ENCODE measurements at regions not wholly inside any gene's neighbourhood (a gene's known extent, or its start where the extent isn't known, plus 50 kb on each side); places are given as distances from the start of the nearest gene placed in this dataset.

DNA sequence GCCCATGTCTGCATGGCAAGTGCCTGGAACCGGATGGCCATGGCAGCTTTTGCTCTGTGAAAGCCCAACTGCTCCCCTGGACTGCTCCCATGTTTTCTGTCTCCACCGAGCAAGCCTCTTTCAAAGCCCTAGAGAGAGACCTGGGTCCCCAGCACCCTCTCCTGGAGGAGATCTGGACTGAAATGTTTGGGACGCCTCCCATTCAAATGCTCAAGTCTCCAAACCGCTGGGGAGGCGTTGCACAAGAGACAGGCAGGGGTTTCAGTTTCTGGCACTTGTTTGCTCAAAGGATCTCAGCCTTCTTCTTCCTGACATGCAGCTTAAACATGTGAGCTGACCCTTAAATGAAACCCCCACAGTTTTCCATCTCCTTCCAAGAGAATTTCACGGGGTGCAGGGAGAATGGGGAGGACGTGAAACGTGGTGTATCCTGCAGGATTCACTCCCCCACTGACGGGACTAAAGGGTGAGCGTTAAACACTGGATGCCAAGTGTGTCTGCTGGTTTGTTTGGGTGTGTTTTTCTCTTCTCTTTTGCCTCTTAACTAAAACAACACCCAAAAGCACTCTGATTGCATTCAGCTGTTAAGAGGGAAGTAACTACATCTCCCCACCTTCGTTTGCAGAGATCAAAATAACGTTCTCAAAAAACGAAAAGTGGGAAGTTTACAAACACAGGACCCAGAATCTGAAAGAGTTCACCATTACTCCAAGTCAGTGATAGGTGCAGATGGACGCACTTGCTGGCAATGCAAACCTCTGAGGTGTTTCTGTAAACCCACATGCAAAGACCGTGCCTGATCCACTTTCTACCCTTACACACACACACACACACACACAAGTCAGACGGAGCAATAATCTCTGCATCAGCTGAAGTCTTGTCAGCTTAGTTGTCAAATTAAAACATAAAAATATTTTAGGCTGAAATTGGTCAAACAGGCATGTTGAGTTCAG is 256.9 kb downstream of the C16orf95 start:
- no peak for DNase-seq

DNA sequence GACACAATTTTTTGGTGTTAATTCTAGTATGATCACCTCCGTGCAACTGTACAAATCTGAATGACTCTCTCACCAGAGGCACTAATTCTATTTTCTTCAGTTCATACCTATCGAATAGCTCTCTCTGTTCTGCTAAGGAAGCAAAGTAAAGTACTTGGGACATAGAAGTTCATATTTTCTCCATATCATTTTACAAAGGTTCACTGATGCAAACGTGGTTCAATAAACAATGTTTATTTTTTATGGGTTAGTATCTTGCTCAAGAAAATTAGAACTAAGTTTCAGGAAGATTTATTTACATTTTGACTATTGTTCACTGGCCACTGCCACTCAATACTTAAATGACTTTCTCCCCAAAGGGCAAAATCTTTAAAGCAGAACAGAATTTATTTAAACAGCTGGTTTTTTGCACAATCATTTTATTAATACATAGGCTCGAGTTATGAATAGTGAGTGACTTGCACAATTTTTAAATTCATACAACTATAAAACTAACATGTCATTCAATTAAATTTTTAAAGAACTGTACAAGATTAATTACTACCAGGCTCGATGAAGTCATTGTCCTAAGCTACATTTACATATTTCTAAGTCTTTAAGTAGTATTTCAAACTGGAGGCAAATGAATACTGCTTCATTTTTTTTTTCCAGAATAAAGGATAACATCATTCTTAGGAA is 255.8 kb downstream of the C16orf95 start:
- no peak for DNase-seq

DNA sequence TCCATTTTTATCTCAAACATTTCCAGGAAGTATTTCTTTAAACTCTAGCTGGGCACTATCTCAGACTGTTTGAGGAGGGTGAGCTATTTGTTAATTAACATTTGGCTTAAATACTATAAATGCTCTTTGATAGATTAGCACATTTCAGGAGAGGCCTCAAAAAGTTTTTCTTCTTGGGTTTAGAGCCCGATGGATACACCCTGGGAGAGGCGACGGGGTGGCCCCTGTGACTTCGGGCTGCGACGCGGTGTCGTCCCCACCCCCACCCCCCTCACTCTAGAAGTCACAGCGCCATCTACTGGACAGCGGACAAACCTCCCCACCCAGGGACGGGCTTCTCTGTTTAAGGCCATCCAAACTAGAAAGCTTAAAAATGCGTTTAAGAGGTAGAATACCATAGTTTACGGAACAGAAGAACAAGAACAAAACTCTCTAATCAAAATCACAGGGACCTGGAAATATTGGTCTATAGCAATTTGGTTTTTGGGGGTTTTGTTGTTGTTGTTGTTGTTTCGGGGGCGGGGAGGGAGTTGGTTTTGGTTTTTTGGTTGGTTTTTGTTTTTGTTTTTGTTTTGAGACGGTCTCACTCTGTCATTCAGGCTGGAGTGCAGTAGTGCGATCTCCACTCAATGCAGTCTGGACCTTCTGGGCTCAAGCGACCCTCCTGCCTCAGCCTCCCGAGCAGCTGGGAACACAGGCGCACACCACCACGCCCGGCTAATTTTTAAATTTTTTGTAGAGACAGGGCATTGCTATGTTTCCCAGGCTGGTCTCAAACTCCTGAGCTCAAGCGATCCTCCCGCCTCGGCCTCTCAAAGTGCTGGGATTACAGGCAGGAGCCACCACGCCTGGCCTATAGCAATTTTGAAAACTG is 254.4 kb downstream of the C16orf95 start:
- no peak for DNase-seq

DNA sequence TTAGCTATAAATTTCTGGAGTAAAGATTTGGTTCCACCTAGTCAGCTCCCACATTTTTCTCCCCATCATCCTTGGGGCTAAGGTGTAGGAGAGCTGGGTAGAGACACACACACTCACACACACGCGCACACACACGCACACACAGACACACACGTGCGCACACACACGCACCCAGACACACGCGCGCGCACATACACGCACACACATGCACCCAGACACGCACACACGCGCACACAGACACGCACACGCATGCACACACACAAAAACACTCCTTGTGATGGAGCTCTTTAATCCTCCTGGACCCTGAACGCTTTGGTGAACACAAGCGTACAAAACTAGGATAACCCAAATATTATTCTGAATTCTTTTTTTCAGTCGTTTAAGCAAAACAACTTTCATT is 253.6 kb downstream of the C16orf95 start:
- no peak for DNase-seq

DNA sequence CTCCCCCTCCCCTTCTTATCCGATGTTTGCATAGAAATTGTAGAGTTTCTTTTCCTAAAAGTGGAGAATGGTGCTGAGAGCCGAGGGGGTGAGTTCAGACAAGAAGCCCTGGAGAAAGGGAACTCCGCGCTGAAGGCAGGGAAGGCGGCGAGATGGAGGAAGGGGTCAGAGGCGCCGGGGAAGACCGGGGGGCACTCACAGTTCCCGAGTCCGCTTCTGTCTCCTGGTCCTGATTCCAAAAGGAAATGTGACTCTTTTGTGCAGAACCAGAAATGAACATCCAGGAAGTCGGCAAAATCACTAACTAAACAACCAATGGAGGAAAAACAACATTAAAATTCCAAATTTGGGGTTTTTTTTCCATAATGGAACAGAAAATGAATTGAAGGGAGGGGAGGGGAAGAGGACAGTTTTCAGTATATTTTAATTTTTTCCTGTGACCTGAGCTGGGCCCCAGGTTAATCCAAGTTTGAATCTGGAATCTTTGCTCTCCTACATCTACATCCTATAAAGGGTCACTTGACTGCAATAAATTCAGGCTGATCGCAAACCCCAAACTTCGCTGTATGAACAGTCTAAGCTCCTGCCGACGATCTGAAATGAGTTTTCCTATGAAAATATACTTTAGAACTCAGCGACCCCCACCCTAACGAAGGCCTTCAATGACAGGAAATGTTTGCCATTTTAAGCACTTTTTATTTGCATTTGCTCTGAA is 252.3 kb downstream of the C16orf95 start:
- no peak for DNase-seq

DNA sequence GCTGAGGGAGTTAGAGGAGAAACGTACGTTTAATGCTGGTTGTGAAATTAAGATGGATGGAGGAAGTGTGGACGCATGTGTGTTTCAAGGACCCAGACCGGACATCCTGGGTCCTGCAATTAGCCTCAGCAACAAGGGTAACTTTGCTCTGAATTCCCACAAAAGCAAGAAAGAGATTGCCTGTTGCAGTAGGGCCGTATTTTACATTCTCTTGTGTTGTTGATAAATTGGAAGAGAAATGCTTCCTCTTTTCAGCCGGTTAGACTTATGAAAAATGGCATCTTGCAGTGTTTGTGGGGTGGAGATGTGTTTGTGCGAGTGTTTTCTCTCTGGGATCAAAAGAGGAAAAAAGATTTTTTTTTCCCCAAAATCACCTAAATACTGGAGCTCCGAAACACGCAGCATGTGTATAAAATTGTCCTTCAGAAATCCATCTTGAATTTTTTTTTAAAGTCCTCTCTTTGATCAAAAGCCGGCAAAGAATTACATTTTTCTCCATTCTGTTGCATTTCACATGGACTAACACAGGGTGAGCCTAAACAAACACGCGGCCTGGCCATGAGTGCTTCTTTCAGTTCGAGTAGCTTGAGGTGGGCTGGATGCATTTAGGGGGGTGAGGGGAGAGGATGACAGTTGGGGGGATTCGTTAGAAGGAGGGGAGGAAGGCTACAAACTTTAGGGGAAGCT is 251.6 kb downstream of the C16orf95 start:
- DNase-seq = no peak

DNA sequence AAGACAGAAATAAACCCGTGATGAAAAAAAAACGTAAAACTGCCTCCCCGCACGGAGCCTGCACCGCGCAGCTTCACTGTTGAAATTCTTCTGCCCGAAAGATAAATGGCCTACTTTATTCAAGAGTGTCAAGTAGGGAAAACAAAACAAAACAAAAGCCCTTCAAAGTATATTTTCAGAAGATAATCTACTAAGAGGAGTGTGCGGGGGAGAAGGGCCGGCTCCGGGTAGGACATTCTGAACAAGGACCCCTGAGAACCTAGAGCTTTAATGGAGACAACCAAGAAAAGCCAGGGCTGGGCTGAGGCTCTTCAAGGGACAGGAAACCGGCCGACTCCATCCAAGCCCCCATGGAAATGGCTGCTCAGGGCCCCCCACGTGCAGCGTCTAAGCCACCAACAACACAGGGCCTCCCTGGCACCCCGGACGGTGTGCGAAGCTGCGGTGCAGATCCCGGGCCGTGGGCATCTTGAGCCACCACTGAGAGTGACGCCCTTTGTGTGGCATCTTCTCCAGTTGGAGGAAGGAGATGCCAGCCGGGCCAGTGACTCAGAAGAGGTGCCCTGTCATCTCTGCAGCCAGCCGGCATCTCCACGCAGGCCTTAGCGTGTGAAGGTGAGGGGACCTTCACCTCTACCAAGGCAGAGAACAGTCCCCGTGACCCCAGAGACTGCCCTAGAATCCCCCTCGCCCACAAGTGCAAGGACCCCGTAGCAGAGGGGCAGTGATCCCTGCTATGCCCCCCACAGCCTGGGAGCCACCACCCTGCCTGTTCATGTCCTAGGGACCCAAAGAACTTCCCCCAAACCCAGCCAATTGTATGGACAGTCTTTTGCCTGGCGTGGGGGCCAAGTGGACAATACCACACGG is 250.8 kb downstream of the C16orf95 start:
- no peak for DNase-seq

DNA sequence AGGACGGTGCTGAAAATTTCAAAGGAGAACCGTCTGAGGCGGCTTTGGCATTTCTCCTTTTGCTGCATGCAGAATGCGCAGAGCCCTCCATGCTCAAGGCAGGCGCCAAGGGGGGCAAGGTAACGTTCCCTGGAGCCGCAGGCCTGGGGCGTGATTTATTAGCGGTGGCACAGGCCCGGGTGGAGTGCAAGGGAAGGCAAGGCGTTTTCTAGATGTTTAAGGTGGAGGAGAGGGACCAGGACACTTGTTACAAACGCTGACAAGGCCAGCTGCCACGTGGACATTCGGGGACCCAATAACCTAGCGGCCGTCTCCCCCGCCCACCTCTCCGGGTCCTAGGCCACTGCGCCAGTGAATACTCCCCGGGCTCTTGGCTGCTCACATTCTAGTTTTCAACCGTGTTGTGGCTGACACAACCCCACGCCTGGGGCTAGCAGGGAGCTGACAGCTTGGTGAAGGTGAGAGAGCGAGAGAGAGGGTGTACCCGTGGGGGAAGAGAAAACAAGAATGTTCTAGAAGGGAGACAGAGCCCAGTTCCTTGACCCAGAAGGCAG is 250.1 kb downstream of the C16orf95 start:
- DNase-seq = no peak

DNA sequence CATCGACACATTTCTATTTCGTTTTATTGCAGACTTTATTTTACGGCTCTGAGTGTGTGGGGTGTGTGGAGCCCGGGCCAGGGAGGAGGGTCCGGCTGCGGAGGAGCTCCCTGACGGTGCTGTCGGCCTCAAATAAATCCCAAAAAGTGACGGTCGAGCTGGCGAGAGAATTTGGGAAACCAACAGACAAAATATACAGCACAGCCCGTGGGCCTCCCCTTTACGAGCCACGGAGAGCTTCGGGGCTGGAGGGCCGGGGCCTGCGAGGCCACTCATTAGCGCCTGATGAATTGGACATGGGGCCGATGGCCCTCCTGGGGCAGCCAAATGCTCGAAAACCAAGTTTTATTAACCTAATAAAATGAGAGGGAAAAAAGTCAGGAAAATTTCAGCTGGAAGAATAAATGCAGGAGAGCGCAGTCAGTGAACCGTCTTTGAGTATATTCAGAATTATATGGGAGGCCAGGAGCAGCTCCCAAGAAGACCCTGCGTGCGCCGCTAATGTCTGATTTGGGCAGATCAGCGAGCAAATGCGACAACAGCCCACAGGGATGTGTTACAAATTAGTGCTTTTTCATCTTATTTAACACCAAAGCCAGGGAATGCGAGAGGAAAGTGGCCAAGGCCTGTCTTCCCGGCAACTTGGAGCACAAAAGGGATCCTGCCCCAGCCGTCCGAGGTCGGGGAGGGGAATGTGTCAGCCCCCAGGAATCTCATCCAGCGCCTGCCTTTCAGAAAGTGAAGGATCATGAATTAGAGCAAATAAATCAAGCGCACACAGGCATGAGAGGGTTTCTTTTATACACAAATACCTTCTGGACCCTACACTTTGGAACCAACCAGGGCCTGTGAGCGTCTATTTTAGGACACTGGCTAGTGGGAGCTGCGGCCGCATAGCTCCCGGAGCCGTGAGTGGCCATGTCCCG is 249.1 kb downstream of the C16orf95 start:
- DNase-seq = no peak

DNA sequence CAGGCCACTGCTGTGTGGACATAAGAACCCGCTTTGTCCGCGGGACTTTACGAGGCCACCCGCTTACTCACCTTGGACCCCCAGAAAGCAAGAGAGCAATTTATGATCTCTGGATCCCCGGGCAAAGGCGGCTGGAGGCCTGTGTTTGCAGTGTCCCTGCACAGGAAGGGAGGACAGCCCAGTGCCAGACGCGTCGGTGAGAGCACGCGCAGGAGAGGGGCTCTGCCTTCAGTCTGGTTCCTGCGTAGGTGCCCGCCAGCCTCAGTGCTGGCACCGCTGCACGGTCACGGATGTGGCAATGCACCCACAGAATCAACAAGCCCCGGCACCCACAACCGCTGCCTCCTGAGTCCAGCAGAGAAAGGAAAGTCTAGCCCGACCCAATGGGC is 248.4 kb downstream of the C16orf95 start:
- no peak for DNase-seq

DNA sequence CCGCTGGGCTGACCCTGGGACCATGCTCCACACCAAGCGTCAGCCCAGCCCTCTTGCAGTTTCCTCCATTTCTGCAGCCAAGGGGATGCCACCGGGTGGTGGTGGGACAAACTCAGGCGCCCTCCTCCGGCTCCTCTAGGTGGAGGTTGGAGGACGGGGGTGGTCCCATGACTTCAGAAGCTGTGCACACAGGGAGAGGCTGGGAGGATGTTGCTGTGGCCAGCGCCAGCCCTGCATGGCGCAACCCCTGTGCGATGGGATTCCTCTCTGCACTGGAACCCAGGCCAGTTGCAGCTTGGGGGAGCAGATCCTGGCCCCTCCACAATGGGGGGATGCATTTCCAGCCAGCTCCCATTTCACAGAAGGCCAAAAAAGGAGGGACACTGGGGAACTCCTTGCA is 246.5 kb downstream of the C16orf95 start:
- DNase-seq = no peak

DNA sequence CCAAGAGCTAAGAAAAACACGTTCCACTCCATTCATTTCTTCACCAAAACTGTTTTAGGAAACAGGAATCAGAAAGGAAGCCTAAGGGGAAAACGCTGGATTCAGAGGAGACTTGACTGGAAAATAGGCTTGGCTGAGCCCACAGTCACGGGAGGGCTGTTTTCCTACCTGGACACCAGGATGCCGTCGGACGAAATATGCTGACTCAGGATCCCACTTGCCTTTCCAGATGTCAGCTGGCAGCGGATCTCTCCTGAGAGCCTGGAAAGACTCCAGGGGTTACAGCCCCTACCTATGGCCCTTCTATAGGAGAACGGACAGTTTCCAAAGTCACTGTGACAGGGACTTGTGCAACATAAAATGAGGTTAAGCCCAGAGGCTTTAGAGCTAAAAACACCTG is 245.1 kb downstream of the C16orf95 start:
- DNase-seq = no peak

DNA sequence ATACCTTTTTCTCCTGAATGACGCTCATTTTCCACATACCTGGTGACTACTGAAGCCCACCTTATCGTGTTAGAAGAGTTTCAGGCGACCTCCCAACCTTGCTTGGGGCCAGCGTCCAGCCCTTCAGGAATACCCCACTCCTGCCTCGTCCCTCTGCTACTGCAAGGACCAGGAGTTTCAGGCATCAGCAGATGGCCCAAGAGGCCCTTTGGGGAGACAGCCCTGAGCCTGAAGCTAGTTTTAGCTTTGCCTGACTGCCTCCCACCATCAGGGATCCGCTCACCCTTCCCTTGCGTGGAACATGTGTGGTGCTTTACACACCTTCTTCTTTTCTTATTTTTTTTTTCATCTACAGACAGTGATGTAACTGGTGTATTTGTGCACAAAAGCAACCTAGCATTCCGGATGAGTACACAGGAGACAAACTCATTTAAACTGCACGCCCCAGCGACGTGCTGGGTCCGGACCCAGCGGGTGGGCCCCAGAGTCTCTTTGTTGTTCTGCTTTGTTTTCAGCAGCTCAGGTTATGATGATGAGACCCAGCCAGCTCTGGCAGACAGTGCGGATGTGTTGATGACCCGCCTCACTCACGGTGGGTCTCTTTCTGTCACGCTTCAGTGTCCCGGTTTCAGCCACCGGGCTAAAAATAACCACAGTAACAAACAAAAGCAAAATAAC is 242.4 kb downstream of the C16orf95 start:
- DNase-seq = no peak

DNA sequence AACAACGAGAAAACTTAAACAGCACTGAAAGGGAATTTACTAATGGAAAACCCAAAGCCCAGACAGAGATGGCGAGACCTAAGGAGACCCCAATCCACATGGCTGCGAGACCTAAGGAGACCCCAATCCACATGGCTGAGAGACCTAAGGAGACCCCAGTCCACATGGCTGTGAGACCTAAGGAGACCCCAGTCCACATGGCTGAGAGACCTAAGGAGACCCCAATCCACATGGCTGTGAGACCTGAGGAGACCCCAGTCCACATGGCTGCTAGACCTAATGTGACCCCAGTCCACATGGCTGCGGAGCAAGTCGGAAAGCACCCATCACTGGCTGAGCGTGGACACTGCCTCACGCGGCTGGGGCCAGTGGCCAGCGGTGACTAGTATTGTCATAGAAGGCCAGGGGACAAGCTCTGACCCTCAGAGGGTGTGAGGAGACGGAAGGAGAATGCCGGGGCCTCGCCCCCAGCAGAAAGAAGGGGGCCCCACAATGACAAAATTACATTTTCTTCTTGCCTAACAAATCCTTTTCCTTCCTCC is 241.8 kb downstream of the C16orf95 start:
- DNase-seq = no peak

DNA sequence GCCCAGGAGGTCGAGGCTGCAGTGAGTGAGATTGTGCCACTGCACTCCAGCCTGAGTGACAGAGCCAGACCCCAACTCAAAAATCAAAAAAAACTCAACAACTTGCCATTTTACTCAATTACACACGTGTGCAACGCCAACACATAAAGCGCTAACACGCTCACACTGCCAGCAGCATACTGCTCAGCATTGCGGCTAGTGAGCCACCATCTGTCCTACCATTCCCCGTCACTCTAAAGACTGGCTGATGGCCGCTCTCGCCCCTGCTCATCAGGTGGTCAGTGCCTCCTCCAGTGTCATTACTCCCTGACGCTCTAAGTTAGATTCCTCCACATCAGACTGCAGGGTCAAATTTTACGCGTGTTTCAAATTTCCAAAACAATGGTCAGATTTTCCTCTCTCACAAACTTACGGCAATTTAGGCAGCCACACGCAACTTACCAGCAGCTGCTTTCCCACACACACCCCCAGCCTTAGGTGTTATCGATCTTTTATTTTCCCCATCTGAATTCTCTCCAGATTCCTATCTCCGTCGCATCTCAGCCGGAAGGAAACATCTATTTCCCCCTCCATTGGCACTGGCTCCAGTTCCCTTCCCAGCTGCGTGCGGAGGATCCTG is 240.8 kb downstream of the C16orf95 start:
- no peak for DNase-seq

DNA sequence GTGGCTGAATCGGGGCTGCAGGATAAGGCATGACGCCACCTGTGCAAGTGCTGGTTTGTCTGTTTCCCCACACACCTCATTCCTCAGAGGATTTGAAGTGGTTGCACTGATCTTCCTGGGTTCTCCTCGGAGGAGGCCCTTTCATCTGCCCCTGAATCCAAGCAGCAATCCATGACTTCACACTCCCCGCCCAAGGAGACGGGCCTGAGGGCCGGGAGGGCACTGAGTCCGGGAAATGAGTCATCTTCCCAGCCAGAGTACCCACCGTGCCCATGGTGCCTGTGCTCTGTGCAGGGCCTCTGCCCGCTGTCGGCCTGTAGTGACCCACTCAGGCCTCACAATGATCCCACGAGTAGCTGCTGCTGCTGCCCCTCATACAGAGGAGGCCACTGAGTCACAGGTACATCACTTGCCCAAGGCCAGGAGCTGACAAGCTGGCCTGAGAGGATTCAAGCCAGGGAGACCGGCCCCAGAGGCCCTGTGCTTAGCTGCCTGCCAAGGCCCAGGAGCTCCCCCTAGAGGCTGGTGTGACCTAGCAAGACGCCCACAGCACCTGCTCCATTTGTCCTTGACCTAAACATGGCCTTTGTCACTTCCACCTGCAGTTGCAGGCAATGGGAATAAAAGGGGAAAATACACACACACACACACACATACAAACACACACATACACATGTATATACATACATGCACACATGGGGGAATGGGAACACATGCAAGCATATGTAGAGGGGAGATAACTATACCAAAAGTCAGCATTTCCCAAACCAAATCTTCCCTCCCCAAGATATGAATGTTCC is 240.0 kb downstream of the C16orf95 start:
- no peak for DNase-seq

DNA sequence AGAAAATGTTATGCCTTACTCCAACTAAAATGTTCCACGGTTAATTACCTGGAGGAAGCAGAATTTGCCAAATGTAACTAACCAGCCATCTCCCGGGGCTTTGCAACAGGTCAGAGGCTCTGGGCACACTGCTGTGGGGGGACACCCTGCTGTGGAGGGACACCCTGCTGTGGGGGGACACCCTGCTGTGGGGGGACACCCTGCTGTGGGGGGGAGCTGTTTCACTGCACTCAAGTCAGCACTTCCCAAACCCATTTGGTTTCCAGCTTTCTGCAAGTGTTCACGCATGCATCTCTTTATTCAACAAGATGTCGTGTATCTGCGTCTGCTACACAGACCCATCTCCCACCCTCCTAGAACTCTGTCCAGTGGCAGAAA is 239.5 kb downstream of the C16orf95 start:
- DNase-seq = no peak

All from GF-D8 (cell line).